H1 (cell line): ENCODE measurements at regions not wholly inside any gene's neighbourhood (a gene's known extent, or its start where the extent isn't known, plus 50 kb on each side); places are given as distances from the start of the nearest gene placed in this dataset.

Source experiments
- CTCF ChIA-PET: fragments of 300-600 bp; sonication (Branson Sonifier 250); formaldehyde crosslinking; loops from one replicate; lab custom pipeline; 2021; ENCODE audit not compliant: partially characterized antibody; lab: Charles Lee
- POLR2A ChIA-PET: fragments of 300-600 bp; sonication (Branson Sonifier 250); formaldehyde crosslinking; loops from one replicate; lab custom pipeline; 2021; ENCODE audit warnings: inconsistent platforms; ENCODE audit not compliant: partially characterized antibody; lab: Charles Lee
- DNase-seq, 2 experiments: peaks; one replicate each; pipeline versions ENCODE4 v3.0.0 to v3.0.0-alpha.2; 2010 to 2022; ENCODE audit warnings: low spot score in 2 of 2, low read depth in 1 of 2, mixed read lengths in 1 of 2
- FAIRE-seq: peaks from 2 replicates; lab custom pipeline; 2011; peaks lifted over from hg19 to GRCh38; lab: Jason Lieb, UNC
- H2AFZ ChIP-seq: 2 replicates; pipeline ENCODE4 v1.8.1; 2012; ENCODE audit warnings: low read length, inconsistent platforms
- H2AK5ac ChIP-seq: 2 replicates; pipeline ENCODE4 v1.6.1; 2013; ENCODE audit warnings: low read depth, low read length
- H2BK120ac ChIP-seq: replicated peaks from 2 replicates; pipeline ENCODE3; 2013; ENCODE audit warnings: low read depth, low read length, inconsistent platforms
- H2BK12ac ChIP-seq: 2 replicates; pipeline ENCODE4 v1.6.1; 2013; ENCODE audit warnings: low read depth, low read length
- H2BK15ac ChIP-seq: 2 replicates; pipeline ENCODE4 v1.6.1; 2013; ENCODE audit warnings: low read length
- H2BK20ac ChIP-seq: 2 replicates; pipeline ENCODE4 v1.6.1; 2013; ENCODE audit warnings: low read length
- H2BK5ac ChIP-seq: 2 replicates; pipeline ENCODE4 v1.6.1; 2013; ENCODE audit warnings: low read depth, low read length
- H3K14ac ChIP-seq: 2 replicates; pipeline ENCODE4 v1.6.1; 2013; ENCODE audit warnings: inconsistent platforms; ENCODE audit not compliant: insufficient read length
- H3K18ac ChIP-seq: 2 replicates; pipeline ENCODE4 v1.6.1; 2013; ENCODE audit warnings: low read length; ENCODE audit errors: extremely low read depth
- H3K23ac ChIP-seq: 2 replicates; pipeline ENCODE4 v1.6.1; 2013; ENCODE audit warnings: inconsistent platforms; ENCODE audit not compliant: insufficient read length
- H3K23me2 ChIP-seq: 2 replicates; pipeline ENCODE4 v1.6.1; 2013; ENCODE audit warnings: low read depth, low read length
- H3K27ac ChIP-seq: 2 replicates; pipeline ENCODE4 v1.6.1; 2011; ENCODE audit warnings: low read depth, low read length, inconsistent platforms
- H3K27me3 ChIP-seq, 4 experiments: replicated peaks in 1 of 4; 1 replicate in 1 of 4; 2 replicates in 3 of 4; pipeline versions ENCODE4 v1.6.1 to v1.8.1; 2011 to 2013; ENCODE audit warnings: low read length in 3 of 4, mild to moderate bottlenecking in 3 of 4, inconsistent platforms in 2 of 4, mixed read lengths in 2 of 4, moderate library complexity in 1 of 4; ENCODE audit not compliant: control insufficient read depth in 3 of 4, insufficient read depth in 3 of 4; ENCODE audit errors: extremely low read depth in 1 of 4
- H3K36me3 ChIP-seq, 4 experiments: 2 replicates each; pipeline versions ENCODE4 v1.6.1 to v1.8.1; 2011 to 2013; ENCODE audit warnings: mild to moderate bottlenecking in 4 of 4, low read length in 3 of 4, moderate library complexity in 2 of 4, control low read depth in 1 of 4, inconsistent platforms in 1 of 4; ENCODE audit not compliant: insufficient read depth in 4 of 4, control insufficient read depth in 2 of 4
- H3K4ac ChIP-seq: replicated peaks from 2 replicates; pipeline ENCODE3; 2013; ENCODE audit warnings: low read length, low read depth, mixed read lengths, inconsistent platforms; ENCODE audit not compliant: insufficient read length
- H3K4me1 ChIP-seq, 4 experiments: replicated peaks in 1 of 4; 1 replicate in 1 of 4; 2 replicates in 3 of 4; pipeline versions ENCODE4 v1.6.1 to v1.8.1; 2011 to 2013; ENCODE audit warnings: low read length in 3 of 4, inconsistent platforms in 2 of 4, mixed read lengths in 1 of 4; ENCODE audit not compliant: insufficient read depth in 4 of 4, control insufficient read depth in 3 of 4
- H3K4me2 ChIP-seq, 2 experiments: 2 replicates each; pipeline versions ENCODE4 v1.6.1 to v1.8.1; 2011 to 2013; ENCODE audit warnings: low read depth in 2 of 2, low read length in 2 of 2, control low read depth in 1 of 2, inconsistent platforms in 1 of 2, mild to moderate bottlenecking in 1 of 2; ENCODE audit not compliant: insufficient read depth in 1 of 2
- H3K4me3 ChIP-seq, 4 experiments: fragments of 200-600, 300-600 bp in 1 of 4; sonication (generic), shearing (Covaris generic), sonication (Bioruptor Twin) in 1 of 4; 2 replicates each; pipeline versions ENCODE4 v1.5.1 to v1.8.1; 2011 to 2016; ENCODE audit warnings: low read length in 4 of 4, low read depth in 3 of 4, control low read depth in 2 of 4, inconsistent platforms in 2 of 4, mild to moderate bottlenecking in 2 of 4, mixed read lengths in 1 of 4, moderate library complexity in 1 of 4; ENCODE audit not compliant: insufficient read depth in 2 of 4; ENCODE audit errors: extremely low read depth in 1 of 4
- H3K56ac ChIP-seq: replicated peaks from 2 replicates; pipeline ENCODE3; 2013; ENCODE audit warnings: low read depth, mild to moderate bottlenecking, mixed read lengths, low read length, inconsistent platforms; ENCODE audit not compliant: insufficient read length
- H3K79me1 ChIP-seq: 2 replicates; pipeline ENCODE4 v1.6.1; 2013; ENCODE audit warnings: low read depth, low read length, control low read depth
- H3K79me2 ChIP-seq, 2 experiments: 2 replicates each; pipeline versions ENCODE4 v1.6.1 to v1.8.1; 2012 to 2013; ENCODE audit warnings: low read length in 2 of 2, mild to moderate bottlenecking in 2 of 2, inconsistent platforms in 1 of 2; ENCODE audit not compliant: insufficient read depth in 2 of 2, control insufficient read depth in 1 of 2
- H3K9ac ChIP-seq, 4 experiments: replicated peaks in 1 of 4; 1 replicate in 1 of 4; 2 replicates in 3 of 4; pipeline versions ENCODE4 v1.6.1 to v1.8.1; 2011 to 2013; ENCODE audit warnings: low read depth in 3 of 4, low read length in 3 of 4, control low read depth in 2 of 4, mild to moderate bottlenecking in 2 of 4, moderate library complexity in 2 of 4, inconsistent platforms in 1 of 4; ENCODE audit errors: extremely low read depth in 1 of 4
- H3K9me3 ChIP-seq, 2 experiments: 2 replicates each; pipeline versions ENCODE4 v1.6.1 to v1.8.1; 2012 to 2013; ENCODE audit warnings: mild to moderate bottlenecking in 2 of 2, moderate library complexity in 2 of 2, control low read depth in 1 of 2, inconsistent platforms in 1 of 2, low read depth in 1 of 2, low read length in 1 of 2, mixed read lengths in 1 of 2; ENCODE audit not compliant: insufficient read depth in 2 of 2
- H4K20me1 ChIP-seq, 2 experiments: replicated peaks in 1 of 2; 2 replicates each; pipeline versions ENCODE3 to v1.8.1; 2011 to 2013; ENCODE audit warnings: inconsistent platforms in 2 of 2, low read length in 2 of 2, mild to moderate bottlenecking in 1 of 2; ENCODE audit not compliant: insufficient read depth in 2 of 2, control insufficient read depth in 1 of 2
- H4K5ac ChIP-seq: 2 replicates; pipeline ENCODE4 v1.6.1; 2013; ENCODE audit warnings: low read length, low read depth, mixed read lengths, inconsistent platforms; ENCODE audit not compliant: insufficient read length
- H4K8ac ChIP-seq: 2 replicates; pipeline ENCODE4 v1.8.0; 2013; ENCODE audit warnings: mild to moderate bottlenecking, moderate library complexity, low read length, inconsistent platforms; ENCODE audit not compliant: insufficient read depth; ENCODE audit errors: extremely low read depth
- H4K91ac ChIP-seq: replicated peaks from 2 replicates; pipeline ENCODE3; 2013; ENCODE audit warnings: low read length, mixed read lengths, inconsistent platforms; ENCODE audit not compliant: insufficient read length
- CHD2 ChIP-seq: IDR thresholded peaks from 2 replicates; pipeline ENCODE4 v1.6.1; 2012; ENCODE audit warnings: low read length, improper control_type of control experiment
- EGR1 ChIP-seq: IDR thresholded peaks from 2 replicates; pipeline ENCODE4 v1.6.1; 2011; ENCODE audit warnings: low read depth, low read length, borderline replicate concordance
- GABPA ChIP-seq: IDR thresholded peaks from 2 replicates; pipeline ENCODE4 v1.6.1; 2011; ENCODE audit warnings: mild to moderate bottlenecking, low read length, moderate library complexity, borderline replicate concordance; ENCODE audit not compliant: insufficient read depth
- GTF2F1 ChIP-seq: IDR thresholded peaks from 2 replicates; pipeline ENCODE4 v1.6.1; 2012; ENCODE audit warnings: low read depth, low read length, improper control_type of control experiment, borderline replicate concordance
- HDAC2 ChIP-seq, 2 experiments: fragments of 300-600 bp in 1 of 2; sonication (generic) in 1 of 2; IDR thresholded peaks; 2 replicates each; pipeline ENCODE4 v1.6.1; 2011 to 2012; ENCODE audit warnings: low read depth in 2 of 2, low read length in 2 of 2, mild to moderate bottlenecking in 2 of 2, moderate library complexity in 2 of 2, borderline replicate concordance in 1 of 2, inconsistent platforms in 1 of 2
- KDM1A ChIP-seq: fragments of 200-600, 300-600 bp; sonication (generic); IDR thresholded peaks from 2 replicates; pipeline ENCODE4 v1.7.1; 2016; ENCODE audit warnings: mild to moderate bottlenecking, low read length, borderline replicate concordance
- RNF2 ChIP-seq: fragments of 200-900, 300-1000 bp; sonication (generic); IDR thresholded peaks from 2 replicates; pipeline ENCODE4 v1.7.1; 2016; ENCODE audit warnings: borderline replicate concordance, low read depth, mild to moderate bottlenecking, antibody characterized with exemption, low read length; ENCODE audit not compliant: poor library complexity, severe bottlenecking; ENCODE audit errors: missing control alignments
- SIX5 ChIP-seq: IDR thresholded peaks from 2 replicates; pipeline ENCODE4 v1.6.1; 2011; ENCODE audit warnings: mild to moderate bottlenecking, low read depth, low read length
- SUZ12 ChIP-seq: fragments of 200-600 bp; sonication (generic); IDR thresholded peaks from 2 replicates; pipeline ENCODE4 v1.6.1; 2012; ENCODE audit warnings: mild to moderate bottlenecking, inconsistent platforms, low read length, moderate library complexity, mixed read lengths
- TBP ChIP-seq: IDR thresholded peaks from 2 replicates; pipeline ENCODE4 v1.6.1; 2011; ENCODE audit warnings: low read depth, low read length, improper control_type of control experiment
- TEAD4 ChIP-seq: IDR thresholded peaks from 2 replicates; pipeline ENCODE4 v1.6.1; 2012; ENCODE audit warnings: low read depth, low read length, inconsistent platforms, mixed read lengths
- WGBS, 2 experiments: shearing (Covaris generic) in 1 of 2; methylation state at CpG; one replicate each; pipeline versions ENCODE4 v1.1.6 to v1.1.7; 2013 to 2015; ENCODE audit warnings: low lambda C conversion rate in 2 of 2, mixed read lengths in 2 of 2, inconsistent platforms in 1 of 2, low coverage in 1 of 2, missing lambda C conversion rate in 1 of 2; ENCODE audit not compliant: insufficient replicate concordance in 2 of 2, insufficient coverage in 1 of 2, insufficient read length in 1 of 2; ENCODE audit errors: extremely low coverage in 1 of 2, missing lambda C conversion rate in 1 of 2; 5-methylcytosine and 5-hydroxymethylcytosine counted together
- TF ChIP-seq, protein P1 (sequence below): IDR thresholded peaks from 2 replicates; pipeline ENCODE4 v1.6.1; 2012; ENCODE audit warnings: inconsistent platforms
- TF ChIP-seq, protein P2 (sequence below): IDR thresholded peaks from 2 replicates; pipeline ENCODE4 v1.6.1; 2012; ENCODE audit warnings: low read length, inconsistent platforms

DNA sequence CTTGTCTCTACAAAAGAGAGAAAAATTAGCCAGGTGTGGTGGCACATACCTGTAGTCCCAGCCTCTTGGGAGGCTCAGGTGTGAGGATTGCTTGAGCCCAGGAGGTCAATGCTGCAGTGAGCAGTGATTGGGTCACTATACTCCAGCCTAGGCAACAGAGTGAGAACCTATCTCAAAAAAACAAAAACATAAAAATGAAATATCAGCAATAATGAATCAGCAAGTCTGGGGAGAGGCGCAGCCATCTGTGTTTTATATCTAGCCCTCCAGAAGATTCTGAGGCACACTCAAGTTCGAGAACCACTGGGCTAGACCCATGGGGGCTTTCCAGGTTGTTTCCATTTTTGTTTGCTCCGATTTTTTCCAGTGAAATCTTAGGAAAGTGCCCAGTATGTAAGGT is 88.1 kb upstream of the BCL6 start:
- H4K5ac ChIP-seq, result no peak overlapping the region
- FAIRE-seq, result no peak
- H2BK20ac ChIP-seq, result no peak overlapping the region
- no peak overlapping the region for H2BK5ac ChIP-seq
- H3K36me3 ChIP-seq, result no peaks in the 10 kb centered on the region
- no peak overlapping the region for H3K9ac ChIP-seq
- no peaks in the 10 kb centered on the region for H3K79me1 ChIP-seq
- no peak overlapping the region for H3K18ac ChIP-seq
- no peak overlapping the region for H3K56ac ChIP-seq
- 89% methylated on average over 3 of the region's 3 CpGs; no CpG with 5 or more reads in 1 of the 2 experiments for WGBS, 2 experiments
- no peaks in the 10 kb centered on the region for H3K23me2 ChIP-seq
- no peak overlapping the region for H2BK120ac ChIP-seq
- H3K27me3 ChIP-seq, result no peaks in the 10 kb centered on the region
- H3K4me1 ChIP-seq, result no peaks in the 10 kb centered on the region
- H3K4me3 ChIP-seq, result no peak overlapping the region
- H4K8ac ChIP-seq, result no peak overlapping the region
- no peaks in the 10 kb centered on the region for H3K9me3 ChIP-seq
- H2AK5ac ChIP-seq, result no peak overlapping the region
- no peak overlapping the region for H2BK12ac ChIP-seq
- H3K79me2 ChIP-seq, result no peaks in the 10 kb centered on the region
- H3K4ac ChIP-seq, result no peak overlapping the region
- DNase-seq, result peak in 1 of 2 experiments; percentile 11
- no peaks in the 10 kb centered on the region for H4K20me1 ChIP-seq
- ChIA-PET CTCF (interaction anchor here (0.6 kb wide), 1 partner anchor 978 kb away, joined by 5 read pairs; no protein-coding TSS in a partner anchor), POLR2A (no interaction called here)
- no peak overlapping the region for H3K14ac ChIP-seq
- H4K91ac ChIP-seq, result no peak overlapping the region
- H2BK15ac ChIP-seq, result no peak overlapping the region
- H3K23ac ChIP-seq, result no peak overlapping the region
- no peak overlapping the region for H3K27ac ChIP-seq
- no peak overlapping the region for H2AFZ ChIP-seq
- H3K4me2 ChIP-seq, result no peak overlapping the region
- TF ChIP-seq, protein P1, sequence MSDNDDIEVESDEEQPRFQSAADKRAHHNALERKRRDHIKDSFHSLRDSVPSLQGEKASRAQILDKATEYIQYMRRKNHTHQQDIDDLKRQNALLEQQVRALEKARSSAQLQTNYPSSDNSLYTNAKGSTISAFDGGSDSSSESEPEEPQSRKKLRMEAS, result no peak
- TF ChIP-seq, protein P2, sequence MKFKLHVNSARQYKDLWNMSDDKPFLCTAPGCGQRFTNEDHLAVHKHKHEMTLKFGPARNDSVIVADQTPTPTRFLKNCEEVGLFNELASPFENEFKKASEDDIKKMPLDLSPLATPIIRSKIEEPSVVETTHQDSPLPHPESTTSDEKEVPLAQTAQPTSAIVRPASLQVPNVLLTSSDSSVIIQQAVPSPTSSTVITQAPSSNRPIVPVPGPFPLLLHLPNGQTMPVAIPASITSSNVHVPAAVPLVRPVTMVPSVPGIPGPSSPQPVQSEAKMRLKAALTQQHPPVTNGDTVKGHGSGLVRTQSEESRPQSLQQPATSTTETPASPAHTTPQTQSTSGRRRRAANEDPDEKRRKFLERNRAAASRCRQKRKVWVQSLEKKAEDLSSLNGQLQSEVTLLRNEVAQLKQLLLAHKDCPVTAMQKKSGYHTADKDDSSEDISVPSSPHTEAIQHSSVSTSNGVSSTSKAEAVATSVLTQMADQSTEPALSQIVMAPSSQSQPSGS, result no peak
- TF ChIP-seq SUZ12 (no peak), CHD2 (no peak), KDM1A (no peak), TEAD4 (no peak), TBP (no peak), SIX5 (no peak), HDAC2 (IDR thresholded peaks at IDR 0.05; ENCODE audit: borderline replicate concordance in 1 of 2, low read depth in 2 of 2, low read length in 2 of 2) (no peak), GTF2F1 (no peak), EGR1 (no peak), GABPA (no peak), RNF2 (no peak)
